Bronchial epithelial cell (primary cell): ENCODE measurements at regions not wholly inside any gene's neighbourhood (a gene's known extent, or its start where the extent isn't known, plus 50 kb on each side); places are given as distances from the start of the nearest gene placed in this dataset.

Experiments used
- DNase-seq: peaks from one replicate; pipeline ENCODE4 v3.0.0-alpha.2; 2010; ENCODE audit warnings: low read depth
- FAIRE-seq: peaks from 2 replicates; lab custom pipeline; 2011; peaks lifted over from hg19 to GRCh38; lab: Jason Lieb, UNC
- H3K27me3 ChIP-seq: 2 replicates; pipeline ENCODE4 v1.5.1; 2011; ENCODE audit warnings: low read length; ENCODE audit not compliant: control insufficient read depth, insufficient read depth
- H3K36me3 ChIP-seq: 2 replicates; pipeline ENCODE4 v1.5.1; 2011; ENCODE audit warnings: low read length; ENCODE audit not compliant: control insufficient read depth, insufficient read depth
- H3K4me3 ChIP-seq: 2 replicates; pipeline ENCODE4 v1.5.1; 2011; ENCODE audit warnings: mild to moderate bottlenecking, low read depth, low read length, control low read depth
- CTCF ChIP-seq: IDR thresholded peaks from 2 replicates; pipeline ENCODE4 v1.5.1; 2011; ENCODE audit warnings: mild to moderate bottlenecking, moderate library complexity, low read length, control low read depth, inconsistent platforms; ENCODE audit not compliant: insufficient read depth, severe bottlenecking

GRCh38 chr21:20302084-20302483, 696.1 kb upstream of the NCAM2 start:
- no peak for TF ChIP-seq CTCF
- H3K27me3 ChIP-seq, result no peaks in the 10 kb centered on the region
- H3K36me3 ChIP-seq, result no peaks in the 10 kb centered on the region
- FAIRE-seq (no peak), DNase-seq (no peak)
- H3K4me3 ChIP-seq, result no peak overlapping the region

GRCh38 chr21:20306836-20307235, 691.4 kb upstream of the NCAM2 start:
- no peak for TF ChIP-seq CTCF
- H3K36me3 ChIP-seq, result no peaks in the 10 kb centered on the region
- DNase-seq, result no peak
- H3K27me3 ChIP-seq, result no peaks in the 10 kb centered on the region
- H3K4me3 ChIP-seq, result no peak overlapping the region
- FAIRE-seq, result no peak

- no peaks in the 10 kb centered on the region for H3K27me3 ChIP-seq
- H3K36me3 ChIP-seq, result no peaks in the 10 kb centered on the region
- DNase-seq, result no peak
- no peak overlapping the region for H3K4me3 ChIP-seq
- no peak for FAIRE-seq
- no peak for TF ChIP-seq CTCF
These were observed 689.5 kb upstream of the NCAM2 start for GRCh38 chr21:20308586-20309315.

- DNase-seq, result no peak
- no peak for TF ChIP-seq CTCF
- H3K27me3 ChIP-seq, result no peaks in the 10 kb centered on the region
- no peaks in the 10 kb centered on the region for H3K36me3 ChIP-seq
- no peak overlapping the region for H3K4me3 ChIP-seq
- FAIRE-seq, result no peak
These were observed 686.9 kb upstream of the NCAM2 start for GRCh38 chr21:20311234-20311787.

GRCh38 chr21:20313013-20313412, 685.2 kb upstream of the NCAM2 start:
- H3K4me3 ChIP-seq, result no peak overlapping the region
- H3K36me3 ChIP-seq, result no peaks in the 10 kb centered on the region
- no peak for DNase-seq
- no peaks in the 10 kb centered on the region for H3K27me3 ChIP-seq
- no peak for TF ChIP-seq CTCF
- no peak for FAIRE-seq
